GM12891 (cell line): ENCODE measurements at regions not wholly inside any gene's neighbourhood (a gene's known extent, or its start where the extent isn't known, plus 50 kb on each side); places are given as distances from the start of the nearest gene placed in this dataset.

ENCODE experiments used
- DNase-seq: peaks from one replicate; pipeline ENCODE4 v3.0.0; 2011; ENCODE audit warnings: low spot score; ENCODE audit not compliant: insufficient read length
- FAIRE-seq: peaks from 2 replicates; lab custom pipeline; 2011; peaks lifted over from hg19 to GRCh38; lab: Jason Lieb, UNC
- PAX5 ChIP-seq: IDR thresholded peaks from 2 replicates; pipeline ENCODE4 v1.6.1; 2011; ENCODE audit warnings: low read length, moderate library complexity, mild to moderate bottlenecking; ENCODE audit not compliant: insufficient read depth, severe bottlenecking
- POLR2A ChIP-seq: IDR thresholded peaks from 2 replicates; pipeline ENCODE4 v1.6.1; 2011; ENCODE audit warnings: low read depth, low read length, control low read depth
- POLR2AphosphoS5 ChIP-seq: IDR thresholded peaks from 2 replicates; pipeline ENCODE4 v1.6.1; 2011; ENCODE audit warnings: low read depth, low read length, control low read depth
- POU2F2 ChIP-seq: IDR thresholded peaks from 2 replicates; pipeline ENCODE4 v1.6.1; 2011; ENCODE audit warnings: low read depth, mild to moderate bottlenecking, control low read depth, low read length, moderate library complexity
- SPI1 ChIP-seq: IDR thresholded peaks from 2 replicates; pipeline ENCODE4 v1.6.1; 2011; ENCODE audit warnings: low read depth, low read length, control low read depth
- TAF1 ChIP-seq: IDR thresholded peaks from 2 replicates; pipeline ENCODE4 v1.6.1; 2011; ENCODE audit warnings: low read depth, low read length, control low read depth

DNA sequence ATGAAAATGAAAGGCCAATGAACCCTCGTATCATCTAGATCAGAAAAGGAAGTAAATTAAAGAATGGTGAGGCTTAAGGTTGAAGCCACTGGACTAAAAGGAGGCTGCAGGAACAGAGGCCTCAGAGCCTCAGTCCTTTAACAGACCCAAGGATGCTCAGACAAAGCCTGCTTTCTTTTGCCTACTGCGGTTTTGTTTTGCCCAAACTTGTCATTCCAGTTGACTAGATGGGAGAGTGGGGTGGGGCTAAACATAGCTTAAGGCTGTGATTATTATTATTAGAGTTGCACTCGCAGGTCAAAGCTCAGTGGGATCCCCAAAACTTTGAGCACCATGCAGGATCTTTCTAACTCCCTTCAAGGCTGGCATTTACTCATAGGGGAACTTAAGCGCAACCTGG is 163.9 kb downstream of the RBM46 start:
- TF ChIP-seq SPI1 = no peak
- TF ChIP-seq POLR2AphosphoS5 = no peak
- no peak for TF ChIP-seq PAX5
- no peak for TF ChIP-seq POU2F2
- TF ChIP-seq POLR2A = no peak
- TF ChIP-seq TAF1 = no peak
- DNase-seq (no peak), FAIRE-seq (no peak)

DNA sequence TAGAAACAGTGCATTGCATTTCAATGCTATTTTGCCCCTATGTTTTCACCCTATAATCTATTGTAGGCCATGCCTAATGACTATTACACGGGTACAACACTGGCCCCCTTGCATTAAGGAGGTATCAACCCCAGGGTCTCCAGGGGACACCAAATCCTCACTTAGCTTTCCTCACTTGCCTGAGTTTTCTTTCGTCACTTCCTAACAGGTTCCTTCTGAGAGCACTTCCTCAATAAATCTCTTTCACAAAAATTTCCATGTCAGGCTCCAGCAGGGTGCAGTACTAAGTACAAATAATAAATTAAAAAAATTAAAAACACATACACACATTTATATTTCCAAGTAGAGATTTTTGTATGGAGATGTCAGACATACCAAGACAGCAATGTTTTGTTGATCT is 165.0 kb downstream of the RBM46 start:
- FAIRE-seq (no peak), DNase-seq (no peak)

GRCh38 chr4:154953691-154954090 is 172.6 kb downstream of the RBM46 start:
- DNase-seq = no peak
- FAIRE-seq = no peak

More for the DNA sequence above, 165.0 kb downstream of the RBM46 start:
- TF ChIP-seq SPI1 = no peak

DNA sequence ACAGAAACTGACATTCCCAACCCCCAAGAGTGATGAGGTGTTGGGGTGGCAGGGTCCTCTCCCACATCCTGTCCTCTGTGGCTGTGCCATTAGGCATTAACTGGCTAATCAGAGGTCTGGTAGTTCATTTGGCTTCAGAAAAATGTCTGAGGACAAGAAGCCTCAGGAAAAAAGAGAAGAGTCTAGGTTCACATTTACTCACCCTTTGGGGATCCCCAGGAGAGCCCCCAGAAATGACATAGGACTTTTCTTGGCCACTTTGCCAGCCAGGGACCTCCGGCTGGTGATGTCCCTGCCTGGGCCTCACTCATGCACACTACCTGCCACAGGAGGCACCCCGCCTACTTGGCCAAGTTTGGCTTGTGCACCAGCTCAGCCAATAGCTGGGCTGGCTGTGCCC is 173.0 kb downstream of the RBM46 start:
- TF ChIP-seq POU2F2 (no peak), POLR2A (no peak), PAX5 (no peak), SPI1 (no peak), POLR2AphosphoS5 (no peak), TAF1 (no peak)
- no peak for DNase-seq
- FAIRE-seq = no peak

More at GRCh38 chr4:154953691-154954090, 172.6 kb downstream of the RBM46 start:
- TF ChIP-seq SPI1 = no peak
- no peak for TF ChIP-seq POLR2AphosphoS5
- TF ChIP-seq POLR2A = no peak
- no peak for TF ChIP-seq PAX5
- TF ChIP-seq POU2F2 = no peak
- no peak for TF ChIP-seq TAF1

DNA sequence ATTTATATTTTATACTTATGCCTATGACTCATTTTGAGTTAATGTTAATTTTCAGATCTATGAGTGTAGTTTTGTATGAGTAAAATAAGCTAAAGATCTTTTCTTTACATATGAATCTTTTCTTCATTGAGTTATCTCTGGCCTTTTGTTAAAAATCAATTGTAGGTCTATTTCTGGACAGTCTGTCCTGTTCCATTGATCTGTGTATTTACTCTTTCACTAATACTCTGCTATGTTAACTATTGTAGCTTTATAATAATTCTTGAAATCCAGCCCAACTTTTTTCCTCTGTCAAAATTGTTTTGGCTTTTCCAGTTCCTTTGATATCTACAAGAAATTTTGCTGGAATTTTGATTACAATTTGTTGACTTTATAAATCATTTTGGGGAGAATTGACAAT is 177.0 kb downstream of the RBM46 start:
- TF ChIP-seq POU2F2 (no peak), POLR2A (no peak)
- no peak for DNase-seq
- no peak for FAIRE-seq

DNA sequence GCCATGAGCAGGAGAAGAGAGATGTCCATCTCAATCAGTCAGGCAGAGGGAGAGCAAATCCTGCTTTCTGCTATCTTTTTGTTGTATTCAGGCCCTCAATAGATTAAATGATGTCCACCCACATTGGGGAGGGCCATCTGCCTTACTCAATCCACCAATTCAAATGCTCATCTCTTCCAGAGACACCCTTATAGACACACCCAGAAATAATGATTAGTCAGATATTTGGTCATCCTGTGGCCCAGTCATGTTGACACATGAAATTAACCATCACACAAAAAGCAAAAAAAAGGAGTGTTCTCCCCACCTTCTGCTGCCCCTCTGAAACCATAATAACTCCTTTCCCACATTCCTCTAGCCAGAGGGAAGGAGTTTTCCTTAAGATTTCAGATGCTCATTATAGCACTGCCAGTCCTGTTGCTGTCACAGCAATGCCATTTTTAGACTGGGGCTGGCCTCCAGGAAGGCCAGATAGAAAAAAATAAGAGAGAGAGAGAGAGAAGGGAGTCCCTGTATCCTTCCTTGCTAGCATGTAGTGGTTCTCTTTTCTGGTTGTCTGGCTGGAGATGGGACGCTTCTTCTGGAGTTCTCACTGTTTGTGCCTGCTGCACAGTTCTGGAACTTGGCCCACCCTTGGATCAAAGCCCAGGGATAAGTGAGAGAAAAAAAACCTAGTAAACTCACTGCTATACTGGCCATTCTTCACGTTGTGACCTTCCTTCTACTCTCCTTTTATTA is 177.7 kb downstream of the RBM46 start:
- FAIRE-seq = no peak
- no peak for TF ChIP-seq POLR2A
- TF ChIP-seq PAX5 = no peak
- TF ChIP-seq TAF1 = no peak
- TF ChIP-seq POU2F2 = no peak
- no peak for DNase-seq

DNA sequence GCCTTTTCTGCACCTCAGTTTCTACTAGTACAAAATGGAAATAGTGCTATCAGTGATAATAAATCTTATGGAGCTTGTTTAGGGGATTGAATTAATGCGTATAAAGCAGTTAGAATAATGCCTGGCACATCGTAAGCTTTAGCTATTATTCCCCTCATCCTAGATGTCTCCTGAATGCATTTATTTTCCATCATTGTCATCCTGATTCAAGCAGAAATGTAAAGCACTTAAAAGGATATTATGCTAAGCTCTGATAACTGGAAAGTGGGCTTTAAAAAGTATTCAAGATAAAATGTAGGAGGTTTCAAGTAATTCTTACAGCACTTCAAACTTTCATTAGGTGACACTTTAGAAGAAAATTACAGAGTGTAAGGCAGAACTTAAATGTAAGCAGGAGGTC is 178.7 kb downstream of the RBM46 start:
- DNase-seq (no peak), FAIRE-seq (no peak)
- TF ChIP-seq TAF1 (no peak), PAX5 (no peak), POLR2A (no peak), POLR2AphosphoS5 (no peak), POU2F2 (no peak), SPI1 (no peak)

- no peak for DNase-seq
- TF ChIP-seq TAF1 (no peak), POU2F2 (no peak), POLR2A (no peak), SPI1 (no peak), POLR2AphosphoS5 (no peak), PAX5 (no peak)
- FAIRE-seq = no peak
Observed at GRCh38 chr4:154960476-154960875, 179.4 kb downstream of the RBM46 start.

GRCh38 chr4:154961263-154961662 is 180.2 kb downstream of the RBM46 start:
- TF ChIP-seq POLR2A (no peak), SPI1 (peak; percentile 84), POLR2AphosphoS5 (no peak), PAX5 (no peak), TAF1 (no peak), POU2F2 (no peak)
- FAIRE-seq = peak; percentile 77
- DNase-seq = no peak

- FAIRE-seq = no peak
Observed at GRCh38 chr4:154973244-154974035, 192.4 kb downstream of the RBM46 start.

More at GRCh38 chr4:154973244-154974035, 192.4 kb downstream of the RBM46 start:
- no peak for TF ChIP-seq SPI1
- TF ChIP-seq POLR2A = no peak
- no peak for TF ChIP-seq PAX5
- no peak for TF ChIP-seq POLR2AphosphoS5
- no peak for TF ChIP-seq POU2F2
- no peak for TF ChIP-seq TAF1
- DNase-seq = no peak
